CD14-positive monocyte (primary cell): ENCODE measurements at regions not wholly inside any gene's neighbourhood (a gene's known extent, or its start where the extent isn't known, plus 50 kb on each side); places are given as distances from the start of the nearest gene placed in this dataset.

ENCODE experiments used
- DNase-seq, 3 donors: peaks; one replicate each; pipeline ENCODE4 v3.0.0-alpha.2; 2011 to 2022
- H2AFZ ChIP-seq: 2 replicates; pipeline ENCODE4 v1.6.0; 2012; ENCODE audit warnings: mild to moderate bottlenecking, low read depth, low read length, inconsistent platforms; ENCODE audit not compliant: insufficient read depth, poor library complexity, severe bottlenecking
- H3K27ac ChIP-seq, 2 donors: 1 replicate in 1 of 2; 2 replicates in 1 of 2; pipeline ENCODE4 v1.5.1; 2012 to 2013; ENCODE audit warnings: low read length in 2 of 2, control low read depth in 1 of 2, inconsistent platforms in 1 of 2, low read depth in 1 of 2, mild to moderate bottlenecking in 1 of 2
- H3K27me3 ChIP-seq, 2 donors: one replicate each; pipeline versions ENCODE4 v1.6.0 to v1.6.1; 2011 to 2013; ENCODE audit warnings: low read length in 2 of 2; ENCODE audit not compliant: control insufficient read depth in 2 of 2, insufficient read depth in 2 of 2
- H3K36me3 ChIP-seq, 2 donors: replicated peaks in 1 of 2; 1 replicate in 1 of 2; 2 replicates in 1 of 2; pipeline versions ENCODE4 v1.5.1 to v1.6.1; 2012 to 2013; ENCODE audit warnings: low read length in 2 of 2, control low read depth in 1 of 2, inconsistent platforms in 1 of 2, mild to moderate bottlenecking in 1 of 2; ENCODE audit not compliant: insufficient read depth in 2 of 2, control insufficient read depth in 1 of 2
- H3K4me1 ChIP-seq, 2 donors: 1 replicate in 1 of 2; 2 replicates in 1 of 2; pipeline versions ENCODE4 v1.5.1 to v1.6.1; 2012 to 2013; ENCODE audit warnings: low read length in 2 of 2, control low read depth in 1 of 2, inconsistent platforms in 1 of 2, mild to moderate bottlenecking in 1 of 2, moderate library complexity in 1 of 2; ENCODE audit not compliant: insufficient read depth in 2 of 2, control insufficient read depth in 1 of 2
- H3K4me2 ChIP-seq: replicated peaks from 2 replicates; pipeline ENCODE3; 2012; ENCODE audit warnings: low read length, moderate library complexity, mild to moderate bottlenecking; ENCODE audit not compliant: poor library complexity, severe bottlenecking; ENCODE audit errors: extremely low read depth
- H3K4me3 ChIP-seq, 3 experiments: fragments of 200-600 bp in 1 of 3; sonication (generic) in 1 of 3; replicated peaks in 1 of 3; 1 replicate in 2 of 3; 2 replicates in 1 of 3; pipeline ENCODE4 v1.5.1; 2011 to 2013; ENCODE audit warnings: low read length in 3 of 3, mild to moderate bottlenecking in 3 of 3, control low read depth in 2 of 3, low read depth in 2 of 3, inconsistent platforms in 1 of 3, moderate library complexity in 1 of 3
- H3K79me2 ChIP-seq: 2 replicates; pipeline ENCODE4 v1.6.0; 2012; ENCODE audit warnings: mild to moderate bottlenecking, control low read depth, inconsistent platforms, low read length, moderate library complexity; ENCODE audit not compliant: insufficient read depth
- H3K9ac ChIP-seq: 2 replicates; pipeline ENCODE4 v1.6.0; 2017; ENCODE audit warnings: low read length, mild to moderate bottlenecking; ENCODE audit not compliant: insufficient read depth, poor library complexity, severe bottlenecking
- H3K9me3 ChIP-seq, 2 donors: replicated peaks in 1 of 2; 1 replicate in 1 of 2; 2 replicates in 1 of 2; pipeline versions ENCODE4 v1.5.1 to v1.6.1; 2012 to 2013; ENCODE audit warnings: low read length in 2 of 2, control low read depth in 1 of 2; ENCODE audit not compliant: control insufficient read depth in 1 of 2, insufficient read depth in 1 of 2
- H4K20me1 ChIP-seq: 2 replicates; pipeline ENCODE4 v1.6.0; 2012; ENCODE audit warnings: mild to moderate bottlenecking, low read length, control low read depth, moderate library complexity; ENCODE audit not compliant: insufficient read depth
- H3K27ac Mint-ChIP-seq, 7 donors: one replicate each; pipeline ENCODE4 v1.8.0; 2020; ENCODE audit warnings: mild to moderate bottlenecking in 7 of 7, mixed read lengths in 7 of 7, moderate library complexity in 6 of 7, inconsistent platforms in 2 of 7
- H3K27me3 Mint-ChIP-seq, 3 donors: one replicate each; pipeline ENCODE4 v1.8.0; 2021 to 2022; ENCODE audit warnings: low read depth in 3 of 3, mild to moderate bottlenecking in 3 of 3, mixed read lengths in 3 of 3, moderate library complexity in 3 of 3, inconsistent platforms in 1 of 3
- H3K36me3 Mint-ChIP-seq, 2 donors: one replicate each; pipeline ENCODE4 v1.8.0; 2020; ENCODE audit warnings: mixed read lengths in 2 of 2, inconsistent platforms in 1 of 2, mild to moderate bottlenecking in 1 of 2
- H3K4me1 Mint-ChIP-seq: one replicate; pipeline ENCODE4 v1.8.0; 2020; ENCODE audit warnings: mild to moderate bottlenecking, mixed read lengths
- H3K4me3 Mint-ChIP-seq, 2 donors: one replicate each; pipeline ENCODE4 v1.8.0; 2020; ENCODE audit warnings: mild to moderate bottlenecking in 2 of 2, mixed read lengths in 2 of 2, moderate library complexity in 1 of 2
- H3K9me3 Mint-ChIP-seq, 7 donors: one replicate each; pipeline ENCODE4 v1.8.0; 2020 to 2022; ENCODE audit warnings: mixed read lengths in 7 of 7, mild to moderate bottlenecking in 6 of 7, moderate library complexity in 6 of 7, inconsistent platforms in 2 of 7
- CTCF ChIP-seq: fragments of 200-600 bp; IDR thresholded peaks from one replicate; pipeline ENCODE4 v1.8.0; 2022; ENCODE audit warnings: antibody characterized with exemption, mild to moderate bottlenecking
- WGBS: methylation state at CpG from one replicate; pipeline ENCODE4 v1.1.5; 2013; ENCODE audit warnings: missing lambda C conversion rate; ENCODE audit not compliant: insufficient coverage; 5-methylcytosine and 5-hydroxymethylcytosine counted together
- intact Hi-C, 2 donors: fragments of 100-400 bp; cut with micrococcal nuclease; formaldehyde crosslinking; loops; one replicate each; pipeline versions ENCODE4 v1.15.0 to v1.15.1; 2023

GRCh38 chr19:28700176-28700575 lies 512.8 kb downstream of the UQCRFS1 start:
- H3K4me3 ChIP-seq = no peak overlapping the region
- H3K27ac ChIP-seq = no peak overlapping the region
- H3K9ac ChIP-seq = no peak overlapping the region
- H3K27me3 Mint-ChIP-seq = peaks cover 0 to 2% (median 2%) of the 10 kb centered on the region in 3 donors
- H3K4me3 Mint-ChIP-seq = no peak overlapping the region
- no peaks in the 10 kb centered on the region for H3K4me1 ChIP-seq
- H2AFZ ChIP-seq = no peak overlapping the region
- intact Hi-C loops = no loop called here
- no peak overlapping the region for H3K27ac Mint-ChIP-seq
- H3K27me3 ChIP-seq = no peaks in the 10 kb centered on the region
- no peaks in the 10 kb centered on the region for H3K9me3 ChIP-seq
- H3K4me2 ChIP-seq = no peak overlapping the region
- H4K20me1 ChIP-seq = no peaks in the 10 kb centered on the region
- H3K4me1 Mint-ChIP-seq = no peaks in the 10 kb centered on the region
- no peaks in the 10 kb centered on the region for H3K36me3 ChIP-seq
- 90% methylated on average over 2 of the region's 4 CpGs for WGBS
- TF ChIP-seq CTCF = no peak
- no peaks in the 10 kb centered on the region for H3K36me3 Mint-ChIP-seq
- H3K9me3 Mint-ChIP-seq = peaks cover 0 to 2% (median 0%) of the 10 kb centered on the region in 7 donors
- no peak for DNase-seq
- H3K79me2 ChIP-seq = no peaks in the 10 kb centered on the region

GRCh38 chr19:28697308-28697707 lies 515.6 kb downstream of the UQCRFS1 start:
- Mint-ChIP-seq H3K27me3 (peaks cover 0 to 2% (median 0%) of the 10 kb centered on the region in 3 donors), H3K4me3 (no peak overlapping the region), H3K36me3 (no peaks in the 10 kb centered on the region), H3K27ac (no peak overlapping the region), H3K4me1 (no peaks in the 10 kb centered on the region), H3K9me3 (peaks cover 0 to 2% (median 0%) of the 10 kb centered on the region in 7 donors)
- no CpG with 5 or more reads among the region's 1 CpG for WGBS
- Histone ChIP-seq H3K27ac (no peak overlapping the region), H3K79me2 (no peaks in the 10 kb centered on the region), H2AFZ (no peak overlapping the region), H4K20me1 (no peaks in the 10 kb centered on the region), H3K9ac (no peak overlapping the region), H3K4me2 (no peak overlapping the region), H3K9me3 (peaks cover 0 to 3% of the 10 kb centered on the region in 2 donors), H3K27me3 (no peaks in the 10 kb centered on the region), H3K4me3 (no peak overlapping the region), H3K4me1 (no peaks in the 10 kb centered on the region), H3K36me3 (no peaks in the 10 kb centered on the region)
- DNase-seq = no peak
- intact Hi-C loops = no loop called here
- TF ChIP-seq CTCF = no peak
